CD4-positive, alpha-beta T cell treated with Interleukin-21 for 1 hour (primary cell): ENCODE measurements at regions not wholly inside any gene's neighbourhood (a gene's known extent, or its start where the extent isn't known, plus 50 kb on each side); places are given as distances from the start of the nearest gene placed in this dataset.
"Not testable (repeated sequence)": the region's sequence is repeated elsewhere in the genome, so short reads cannot be mapped to it uniquely, and the experiment has no call there.

Source experiments
- DNase-seq: peaks from one replicate; pipeline ENCODE4 v3.0.0-alpha.2; 2020

DNA sequence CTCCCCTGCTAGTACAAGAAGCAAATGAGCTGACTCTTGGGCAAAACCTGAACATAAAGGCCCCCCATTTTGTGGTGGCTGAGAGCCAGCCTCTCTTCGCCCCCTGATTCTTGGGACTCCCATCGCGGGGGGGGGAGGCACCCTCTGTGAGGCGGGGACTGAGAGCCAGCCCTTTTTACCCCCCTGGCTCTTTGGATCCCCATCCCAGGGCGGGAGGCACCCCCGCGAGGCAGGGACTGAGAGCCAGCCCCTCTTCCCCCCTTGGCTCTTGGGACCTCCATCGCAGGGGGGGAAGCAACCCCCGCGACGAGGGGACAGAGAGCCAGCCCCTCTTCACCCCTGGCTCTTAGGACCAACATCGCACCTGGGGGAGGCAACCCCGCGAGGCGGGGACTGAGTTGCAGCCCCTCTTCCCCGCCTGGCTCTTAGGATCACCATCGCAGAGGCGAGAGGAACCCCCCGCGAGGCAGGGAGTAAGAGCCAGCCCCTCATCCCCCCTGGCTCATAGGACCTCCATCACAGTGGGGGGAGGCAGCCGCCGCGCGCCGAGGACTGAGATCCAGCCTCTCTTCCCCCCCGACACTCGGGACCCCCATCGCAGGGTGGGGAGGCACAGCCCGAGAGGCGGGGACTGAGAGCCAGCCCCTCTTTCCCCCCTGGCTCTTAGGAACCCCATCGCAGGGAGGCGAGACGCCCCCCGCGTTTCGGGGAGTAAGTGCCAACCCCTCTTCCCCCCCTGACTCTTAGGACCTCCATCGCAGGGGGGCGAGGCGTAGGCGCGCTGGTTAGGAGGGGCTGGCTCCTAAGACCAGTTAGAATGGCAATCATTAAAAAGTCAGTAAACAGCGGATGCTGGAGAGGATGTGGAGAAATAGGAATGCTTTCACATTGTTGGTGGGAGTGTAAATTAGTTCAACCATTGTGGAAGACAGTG lies 2428.4 kb upstream of the PCDH20 start:
- DNase-seq, result no peak

DNA sequence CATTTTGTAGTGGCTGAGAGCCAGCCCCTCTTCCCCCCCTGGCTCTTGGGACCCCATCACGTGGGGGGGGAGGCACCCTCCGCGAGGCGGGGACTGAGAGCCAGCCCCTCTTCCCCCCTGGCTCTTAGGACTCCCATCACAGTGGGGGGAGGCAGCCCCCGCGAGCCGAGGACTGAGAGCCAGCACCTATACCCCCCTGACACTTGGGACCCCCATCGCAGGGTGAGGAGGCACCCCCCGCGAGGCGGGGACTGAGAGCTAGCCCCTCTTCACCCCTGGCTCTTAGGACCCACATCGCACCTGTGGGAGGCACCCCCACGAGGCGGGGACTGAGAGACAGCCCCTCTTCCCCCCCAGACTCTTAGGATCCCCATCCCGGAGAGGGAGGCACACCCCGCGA lies 2426.5 kb upstream of the PCDH20 start:
- DNase-seq, result no peak

DNA sequence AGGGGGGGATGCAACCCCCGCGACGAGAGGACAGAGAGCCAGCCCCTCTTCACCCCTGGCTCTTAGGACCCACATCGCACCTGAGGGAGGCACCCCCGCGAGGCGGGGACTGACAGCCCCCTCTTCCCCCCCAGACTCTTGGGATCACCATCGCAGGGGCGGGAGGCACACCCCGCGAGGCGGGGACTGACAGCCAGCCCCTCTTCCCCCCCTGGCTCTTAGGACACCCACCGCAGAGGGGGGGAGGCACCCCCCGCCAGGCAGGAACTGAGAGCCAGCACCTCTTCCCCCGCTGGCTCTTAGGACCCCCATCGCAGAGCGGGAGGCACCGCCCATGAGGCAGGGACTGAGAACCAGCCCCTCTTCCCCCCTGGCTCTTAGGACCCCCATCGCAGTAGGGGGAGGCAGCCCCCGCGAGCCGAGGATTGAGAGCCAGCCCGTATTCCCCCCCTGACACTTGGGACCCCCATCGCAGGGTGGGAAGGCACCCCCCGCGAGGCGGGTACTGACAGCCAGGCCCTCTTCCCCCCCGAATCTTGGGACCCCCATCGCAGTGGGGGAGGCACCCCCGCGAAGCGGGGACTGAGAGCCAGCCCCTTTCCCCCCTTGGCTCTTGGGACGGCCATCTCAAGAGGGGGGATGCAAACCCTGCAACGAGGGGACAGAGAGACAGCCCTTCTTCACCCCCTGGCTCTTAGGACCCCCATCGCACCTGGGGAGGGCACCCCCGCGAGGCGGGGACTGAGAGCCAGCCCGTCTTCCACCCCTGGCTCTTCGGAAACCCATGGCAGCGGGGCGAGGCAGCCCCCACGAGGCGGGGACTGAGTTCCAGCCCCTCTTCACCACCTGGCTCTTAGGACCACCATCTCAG lies 2425.1 kb upstream of the PCDH20 start:
- DNase-seq, result no peak

DNA sequence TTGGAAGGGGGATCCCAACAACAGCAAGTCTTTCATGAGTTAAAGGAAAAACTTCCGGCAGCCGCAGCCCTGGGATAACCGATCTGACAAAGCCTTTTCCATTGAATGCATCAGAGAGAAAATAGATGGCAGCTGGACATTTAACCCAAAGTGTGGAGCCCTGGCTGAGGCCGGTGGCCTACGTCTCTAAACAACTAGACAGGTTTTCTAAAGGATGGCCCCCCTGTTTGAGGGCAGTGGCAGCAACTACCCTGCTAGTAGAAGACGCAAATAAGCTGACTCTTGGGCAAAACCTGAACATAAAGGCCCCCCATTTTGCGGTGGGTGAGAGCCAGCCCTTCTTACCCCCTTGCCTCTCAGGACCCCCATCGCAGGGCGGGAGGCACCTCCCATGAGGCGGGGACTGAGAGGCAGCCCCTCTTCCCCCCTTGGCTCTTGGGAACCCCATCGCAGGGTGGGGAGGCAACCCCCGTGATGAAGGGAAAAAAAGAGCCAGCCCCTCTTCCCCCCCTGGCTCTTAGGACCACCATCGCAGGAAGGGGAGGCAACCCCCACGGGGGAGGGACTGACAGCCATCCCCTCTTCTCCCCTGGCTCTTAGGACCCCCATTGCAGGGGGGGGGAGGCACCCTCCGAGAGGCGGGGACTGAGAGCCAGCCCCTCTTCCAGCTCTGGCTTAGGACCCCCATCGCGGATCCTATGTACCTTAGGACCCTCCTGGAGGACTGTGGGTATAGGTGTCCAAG lies 2422.9 kb upstream of the PCDH20 start:
- DNase-seq, result no peak

DNA sequence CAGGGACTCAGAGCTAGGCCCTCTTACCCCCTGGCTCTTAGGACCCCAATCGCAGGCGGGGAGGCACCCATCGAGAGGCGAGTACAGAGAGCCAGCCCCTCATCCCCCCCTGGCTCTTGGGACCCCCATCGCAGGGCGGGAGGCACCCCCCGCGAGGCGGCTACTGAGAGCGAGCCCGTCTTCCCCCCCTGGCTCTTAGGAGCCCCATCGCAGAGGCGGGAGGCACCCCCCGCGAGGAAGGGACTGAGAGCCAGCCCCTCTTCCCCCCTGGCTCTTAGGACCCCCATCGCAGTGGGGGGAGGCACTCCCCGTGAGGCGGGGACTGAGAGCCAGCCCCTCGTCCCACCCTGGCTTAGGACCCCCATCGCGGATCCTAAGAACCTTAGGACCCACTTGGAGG lies 2422.1 kb upstream of the PCDH20 start:
- DNase-seq, result not testable (repeated sequence)

DNA sequence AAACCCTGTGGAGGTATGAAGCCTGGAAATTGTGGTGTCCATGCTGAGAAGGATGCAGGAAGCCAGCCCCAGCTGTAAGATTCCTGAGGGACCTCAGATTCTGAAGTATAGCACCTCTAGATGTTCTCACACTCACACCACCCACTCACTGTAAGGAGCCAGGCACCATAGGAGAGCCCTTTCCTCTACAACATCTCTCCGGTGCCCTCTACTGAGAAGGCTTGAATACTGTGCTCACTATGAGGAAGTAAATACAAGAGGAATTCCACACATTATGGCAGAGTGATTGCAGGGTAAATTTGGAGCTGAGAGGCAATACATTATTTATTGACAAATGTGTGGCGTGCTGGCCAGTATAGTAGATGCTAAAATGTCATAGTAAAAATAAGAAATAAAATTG lies 2414.0 kb upstream of the PCDH20 start:
- DNase-seq, result not testable (repeated sequence)

DNA sequence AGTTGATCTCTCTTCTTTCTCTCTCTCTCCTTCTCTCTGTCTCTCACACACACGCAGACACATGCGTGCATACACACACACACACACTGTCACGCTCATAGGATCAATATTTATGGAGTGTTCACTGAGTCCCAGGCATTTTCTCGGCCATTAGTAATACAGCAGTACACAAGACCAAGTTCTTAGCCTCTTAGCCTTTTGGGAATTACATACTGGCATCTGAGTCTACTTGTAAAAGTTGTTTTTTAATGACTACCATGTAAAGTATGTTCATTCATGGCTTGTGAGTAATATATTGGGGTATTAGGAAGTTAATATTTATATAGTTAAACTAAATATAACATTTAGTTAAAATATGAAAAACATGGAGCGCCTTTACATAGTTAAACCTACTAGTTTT lies 2406.1 kb upstream of the PCDH20 start:
- DNase-seq, result not testable (repeated sequence)

DNA sequence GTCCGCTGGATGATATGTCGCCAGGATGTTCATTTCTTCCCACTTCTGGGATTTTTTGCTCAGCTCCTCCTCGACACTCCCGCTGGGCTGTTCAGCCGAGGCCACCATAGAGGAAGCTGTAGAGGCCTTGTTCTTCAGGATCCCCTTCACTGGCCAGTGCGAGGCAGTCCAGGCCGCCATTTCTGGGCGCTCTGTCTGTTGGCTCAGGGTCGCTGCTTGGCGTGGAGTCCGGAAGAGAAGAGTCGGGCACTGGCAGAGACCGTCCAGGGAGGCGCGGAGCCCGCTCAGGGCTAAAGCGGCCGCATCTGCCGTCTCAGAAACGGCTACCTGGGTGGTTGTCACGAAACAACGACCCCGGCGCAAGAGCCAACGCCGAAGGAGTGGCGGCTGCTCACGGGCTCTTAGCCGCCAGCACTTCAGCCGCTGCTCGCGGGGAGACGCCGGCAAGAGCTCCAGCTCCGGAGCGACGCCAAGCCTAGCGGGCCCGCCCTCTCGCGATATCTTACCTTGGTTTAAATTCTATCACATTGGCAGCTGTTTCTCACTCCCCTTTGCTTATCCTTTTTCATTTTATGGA lies 2395.9 kb upstream of the PCDH20 start:
- DNase-seq, result not testable (repeated sequence)

DNA sequence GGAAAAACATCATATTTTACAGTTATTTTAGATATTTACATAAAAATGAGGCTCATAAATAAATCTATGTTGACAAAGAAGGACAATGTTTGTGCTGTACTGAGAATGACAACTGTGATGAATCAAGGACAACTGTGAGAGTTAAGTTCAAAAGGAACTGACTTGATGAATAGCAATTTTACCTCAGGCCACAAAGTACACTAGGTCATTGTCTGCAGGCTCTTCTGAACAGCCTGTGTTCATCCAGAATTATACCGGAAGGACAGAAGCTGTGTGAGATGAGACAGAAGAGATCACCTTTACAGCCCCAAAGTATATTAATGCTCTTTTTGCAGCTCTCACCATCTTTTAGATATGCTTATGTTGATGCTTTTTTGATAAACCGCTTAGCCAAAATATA lies 2375.5 kb upstream of the PCDH20 start:
- DNase-seq, result not testable (repeated sequence)

DNA sequence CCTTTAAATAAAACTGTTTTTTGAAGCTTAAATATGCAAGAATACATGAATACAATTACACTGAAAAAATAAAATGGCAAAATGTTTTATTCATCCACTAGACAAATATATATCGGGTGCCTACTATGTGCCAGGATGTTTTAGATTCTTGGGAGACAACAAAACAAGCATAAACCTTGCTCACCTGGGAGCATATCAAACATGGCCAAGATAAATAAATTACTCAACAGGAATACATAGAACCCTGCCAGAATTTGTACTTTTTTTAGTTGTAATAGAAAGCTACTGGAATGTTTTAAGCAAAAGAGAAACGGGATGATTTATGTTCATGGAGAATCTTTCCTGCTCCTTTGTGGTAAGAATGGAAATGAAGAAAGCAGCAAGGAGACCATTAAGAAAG lies 2358.5 kb upstream of the PCDH20 start:
- DNase-seq, result no peak

DNA sequence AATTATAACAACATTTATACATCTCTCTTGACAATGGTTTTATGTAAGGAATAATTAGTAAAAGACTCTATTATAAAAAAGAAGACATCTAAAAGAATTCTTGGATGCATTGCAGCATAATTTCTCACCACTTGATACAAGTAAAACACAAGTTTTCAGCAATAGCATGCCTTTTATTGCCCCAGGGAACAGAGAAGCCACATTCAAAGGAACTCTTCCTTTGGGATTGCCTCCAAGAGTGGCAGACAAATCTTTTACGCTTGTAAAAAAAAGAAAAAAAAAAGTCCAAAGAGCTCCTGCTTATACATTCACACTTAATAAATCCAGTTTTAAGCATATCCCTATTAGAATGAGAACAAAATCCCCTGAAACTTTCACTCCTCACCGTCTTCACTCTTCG lies 2357.8 kb upstream of the PCDH20 start:
- DNase-seq, result no peak

DNA sequence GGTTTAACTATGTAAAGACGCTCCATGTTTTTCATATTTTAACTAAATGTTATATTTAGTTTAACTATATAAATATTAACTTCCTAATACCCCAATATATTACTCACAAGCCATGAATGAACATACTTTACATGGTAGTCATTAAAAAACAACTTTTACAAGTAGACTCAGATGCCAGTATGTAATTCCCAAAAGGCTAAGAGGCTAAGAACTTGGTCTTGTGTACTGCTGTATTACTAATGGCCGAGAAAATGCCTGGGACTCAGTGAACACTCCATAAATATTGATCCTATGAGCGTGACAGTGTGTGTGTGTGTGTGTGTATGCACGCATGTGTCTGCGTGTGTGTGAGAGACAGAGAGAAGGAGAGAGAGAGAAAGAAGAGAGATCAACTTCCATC lies 2342.0 kb upstream of the PCDH20 start:
- not testable (repeated sequence) for DNase-seq

DNA sequence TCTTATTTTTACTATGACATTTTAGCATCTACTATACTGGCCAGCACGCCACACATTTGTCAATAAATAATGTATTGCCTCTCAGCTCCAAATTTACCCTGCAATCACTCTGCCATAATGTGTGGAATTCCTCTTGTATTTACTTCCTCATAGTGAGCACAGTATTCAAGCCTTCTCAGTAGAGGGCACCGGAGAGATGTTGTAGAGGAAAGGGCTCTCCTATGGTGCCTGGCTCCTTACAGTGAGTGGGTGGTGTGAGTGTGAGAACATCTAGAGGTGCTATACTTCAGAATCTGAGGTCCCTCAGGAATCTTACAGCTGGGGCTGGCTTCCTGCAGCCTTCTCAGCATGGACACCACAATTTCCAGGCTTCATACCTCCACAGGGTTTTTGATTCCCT lies 2334.2 kb upstream of the PCDH20 start:
- DNase-seq, result not testable (repeated sequence)

DNA sequence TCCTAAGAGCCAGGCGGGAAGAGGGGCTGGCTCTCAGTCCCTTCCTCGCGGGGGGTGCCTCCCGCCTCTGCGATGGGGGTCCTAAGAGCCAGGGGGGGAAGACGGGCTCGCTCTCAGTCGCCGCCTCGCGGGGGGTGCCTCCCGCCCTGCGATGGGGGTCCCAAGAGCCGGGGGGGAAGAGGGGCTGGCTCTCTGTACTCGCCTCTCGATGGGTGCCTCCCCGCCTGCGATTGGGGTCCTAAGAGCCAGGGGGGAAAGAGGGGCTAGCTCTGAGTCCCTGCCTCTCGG lies 2326.1 kb upstream of the PCDH20 start:
- not testable (repeated sequence) for DNase-seq

DNA sequence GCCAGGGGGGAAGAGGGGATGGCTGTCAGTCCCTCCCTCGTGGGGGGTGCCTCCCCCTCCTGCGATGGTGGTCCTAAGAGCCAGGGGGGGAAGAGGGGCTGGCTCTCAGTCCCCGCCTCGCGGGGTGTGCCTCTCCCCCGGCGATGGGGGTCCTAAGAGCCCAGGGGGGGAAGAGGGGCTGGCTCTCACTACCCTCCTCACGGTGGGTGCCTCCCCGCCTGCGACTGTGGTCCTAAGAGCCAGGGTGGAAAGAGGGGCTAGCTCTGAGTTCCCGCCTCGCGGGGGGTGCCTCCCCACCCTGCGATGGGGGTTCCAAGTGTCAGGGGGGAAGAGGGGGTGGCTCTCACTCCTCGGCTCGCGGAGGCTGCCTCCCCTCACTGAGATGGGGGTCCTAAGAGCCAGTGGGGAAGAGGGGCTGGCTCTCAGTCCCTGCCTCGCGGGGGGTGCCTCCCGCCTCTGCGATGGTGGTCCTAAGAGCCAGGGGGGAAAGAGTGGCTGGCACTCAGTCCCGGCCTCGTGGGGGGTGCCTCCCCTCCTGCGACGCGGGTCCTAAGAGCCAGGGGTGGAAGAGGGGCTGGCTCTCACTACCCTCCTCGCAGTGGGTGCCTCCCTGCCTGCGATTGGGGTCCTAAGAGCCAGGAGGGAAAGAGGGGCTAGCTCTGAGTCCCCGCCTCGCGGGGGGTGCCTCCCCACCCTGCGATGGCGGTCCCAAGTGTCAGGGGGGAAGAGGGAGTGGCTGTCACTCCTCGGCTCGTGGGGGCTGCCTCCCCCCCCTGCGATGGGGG lies 2325.6 kb upstream of the PCDH20 start:
- DNase-seq, result no peak

DNA sequence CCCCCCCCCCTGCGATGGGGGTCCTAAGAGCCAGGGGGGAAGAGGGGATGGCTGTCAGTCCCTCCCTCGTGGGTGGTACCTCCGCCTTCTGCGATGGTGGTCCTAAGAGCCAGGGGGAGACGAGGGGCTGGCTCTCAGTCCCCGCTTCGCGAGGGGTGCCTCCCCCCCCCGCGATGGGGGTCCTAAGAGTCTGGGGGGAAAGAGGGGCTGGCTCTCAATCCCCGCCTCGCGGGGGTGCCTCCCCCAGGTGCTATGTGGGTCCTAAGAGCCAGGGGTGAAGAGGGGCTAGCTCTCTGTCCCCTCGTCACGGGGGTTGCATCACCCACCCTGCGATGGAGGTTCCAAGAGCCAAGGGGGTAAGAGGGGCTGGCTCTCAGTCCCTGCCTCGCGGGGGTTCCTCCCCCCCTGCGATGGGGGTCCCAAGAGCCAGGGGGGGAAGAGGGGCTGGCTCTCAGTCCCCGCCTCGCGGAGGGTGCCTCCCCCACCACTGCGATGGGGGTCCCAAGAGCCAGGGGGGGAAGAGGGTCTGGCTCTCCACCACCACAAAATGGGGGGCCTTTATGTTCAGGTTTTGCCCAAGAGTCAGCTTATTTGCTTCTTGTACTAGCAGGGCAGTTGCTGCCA lies 2323.6 kb upstream of the PCDH20 start:
- DNase-seq, result not testable (repeated sequence)

DNA sequence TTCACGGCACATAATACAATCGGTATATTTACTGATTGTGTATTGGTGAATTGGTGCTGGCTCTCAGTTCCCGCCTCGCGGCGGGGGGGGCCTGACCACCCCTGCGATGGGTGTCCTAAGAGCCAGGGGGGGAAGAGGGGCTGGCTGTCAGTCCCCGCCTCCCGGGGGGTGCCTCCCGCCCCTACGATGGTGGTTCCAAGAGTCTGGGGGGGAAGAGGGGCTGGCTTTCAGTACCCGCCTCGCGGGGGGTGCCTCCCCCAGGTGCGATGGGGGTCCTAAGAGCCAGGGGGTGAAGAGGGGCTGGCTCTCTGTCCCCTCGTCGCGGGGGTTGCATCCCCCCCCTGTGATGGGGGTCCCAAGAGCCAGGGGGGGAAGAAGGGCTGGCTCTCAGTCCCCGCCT lies 2321.8 kb upstream of the PCDH20 start:
- no peak for DNase-seq

DNA sequence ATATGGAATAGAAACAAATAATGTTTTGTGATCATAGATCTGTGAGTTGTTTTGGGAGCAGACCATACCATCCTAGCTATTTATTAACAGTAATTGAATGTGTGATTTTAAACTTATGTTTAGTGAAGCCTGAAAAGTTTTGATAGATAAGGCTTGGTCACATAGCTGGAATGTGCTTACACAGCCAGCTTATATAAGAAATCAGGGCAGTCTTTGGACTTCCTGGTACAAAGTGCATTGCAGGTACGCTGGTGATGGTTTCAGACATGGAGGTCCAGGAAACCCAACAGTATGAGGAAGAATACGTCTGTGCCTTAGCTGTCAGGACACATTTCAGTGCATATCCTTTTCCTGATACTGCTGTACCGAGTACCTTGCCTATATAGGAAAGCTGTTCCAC lies 2316.2 kb upstream of the PCDH20 start:
- DNase-seq, result no peak

DNA sequence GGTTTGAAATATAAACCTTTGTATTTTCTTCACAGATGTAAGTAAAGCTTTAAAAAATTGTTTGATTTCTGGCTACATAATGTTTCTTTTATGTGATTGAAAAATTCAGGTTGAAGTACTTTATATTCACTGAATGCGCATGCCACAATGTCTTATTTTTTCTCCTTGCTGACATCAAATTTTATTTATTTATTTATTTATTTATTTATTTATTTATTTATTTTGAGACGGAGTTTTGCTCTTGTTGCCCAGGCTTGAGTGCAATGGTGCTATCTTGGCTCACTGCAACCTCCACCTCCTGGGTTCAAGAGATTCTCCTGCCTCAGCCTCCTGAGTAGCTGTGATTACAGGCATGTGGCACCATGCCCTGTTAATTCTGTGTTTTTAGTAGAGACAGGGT lies 2296.5 kb upstream of the PCDH20 start:
- DNase-seq, result not testable (repeated sequence)

DNA sequence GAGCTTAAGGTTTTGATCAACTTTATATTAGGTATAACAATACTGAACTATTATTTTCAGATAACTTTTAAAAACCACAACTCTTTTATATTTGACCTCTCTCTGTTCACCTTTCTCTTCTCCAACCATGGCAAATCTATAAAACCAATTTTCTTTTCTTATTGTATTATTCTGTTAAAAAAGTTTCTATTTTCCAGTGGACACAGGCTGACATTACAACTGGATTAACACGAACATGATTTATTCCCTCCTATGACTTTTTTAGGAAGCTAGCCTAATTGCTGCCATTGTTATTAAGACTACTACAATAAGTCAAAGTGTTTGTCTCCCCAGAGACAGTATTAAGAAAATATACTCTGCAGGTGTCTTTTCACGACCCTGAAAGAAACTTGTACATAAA lies 2291.1 kb upstream of the PCDH20 start:
- no peak for DNase-seq

DNA sequence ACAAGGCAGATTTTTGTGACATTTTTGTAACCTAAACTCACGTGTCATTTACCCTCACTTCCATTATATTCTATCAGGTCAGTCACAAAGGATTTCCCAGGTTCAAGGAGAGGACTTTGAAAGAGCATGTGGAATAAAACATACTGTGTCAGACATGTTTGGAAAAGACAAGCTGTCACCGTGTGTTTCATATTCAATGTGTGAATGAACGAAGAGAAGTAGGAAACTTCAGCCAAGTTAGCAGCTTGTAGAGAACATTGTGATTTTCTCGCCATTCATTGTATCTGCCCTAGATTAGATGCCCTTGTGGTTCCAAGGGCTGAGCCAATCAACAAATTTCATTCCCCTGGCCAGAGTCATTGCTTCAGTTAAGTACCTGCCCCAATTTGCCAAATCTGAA lies 2288.9 kb upstream of the PCDH20 start:
- DNase-seq, result no peak

DNA sequence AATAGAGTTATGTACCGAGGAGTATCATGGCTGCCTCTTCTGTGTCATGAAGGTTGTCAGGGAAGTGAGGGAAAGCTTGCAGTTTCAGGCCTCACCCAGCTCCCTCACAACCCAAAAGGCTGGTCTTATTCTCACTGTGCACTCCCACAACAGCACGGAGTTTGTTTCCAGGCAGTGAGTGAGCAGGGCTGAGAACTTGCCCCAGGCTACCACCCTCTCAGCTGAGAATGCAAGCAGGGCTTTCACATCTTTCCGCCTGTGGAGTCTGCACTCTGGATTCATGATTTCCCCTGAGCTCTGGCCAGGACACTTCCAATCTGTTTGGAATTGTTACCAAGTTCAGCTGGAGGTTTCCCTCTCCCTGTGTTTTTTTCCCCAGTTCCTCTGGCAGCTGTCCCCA lies 2284.7 kb upstream of the PCDH20 start:
- DNase-seq, result no peak
